Loucy (cell line): ENCODE measurements at regions not wholly inside any gene's neighbourhood (a gene's known extent, or its start where the extent isn't known, plus 50 kb on each side); places are given as distances from the start of the nearest gene placed in this dataset.

ENCODE experiments used
- CTCF ChIP-seq: fragments of 200-600 bp; sonication (generic); conservative IDR thresholded peaks from 2 replicates; pipeline ENCODE4 v1.5.1; 2014; ENCODE audit warnings: mild to moderate bottlenecking, antibody characterized with exemption, low read length
- EZH2phosphoT487 ChIP-seq: fragments of 200-600 bp; IDR thresholded peaks from 2 replicates; pipeline ENCODE4 v1.6.1; 2018; ENCODE audit warnings: antibody characterized with exemption, mild to moderate bottlenecking, moderate library complexity, borderline replicate concordance

- TF ChIP-seq CTCF, result no peak
- TF ChIP-seq EZH2phosphoT487, result no peak
These were observed 71.0 kb upstream of the SPATS2L start for GRCh38 chr2:200235533-200235932.
